ENCODE measurements at regions not wholly inside any gene's neighbourhood (a gene's known extent, or its start where the extent isn't known, plus 50 kb on each side); places are given as distances from the start of the nearest gene placed in this dataset.

- TF ChIP-seq POLR2A (conservative IDR thresholded peaks at IDR 0.05) (no peak), NFYB (IDR thresholded peaks at IDR 0.05; ENCODE audit: extremely low read depth, insufficient read length) (no peak), FUS (optimal IDR thresholded peaks at IDR 0.05; ENCODE audit: low read depth, low read length) (no peak)
- TF ChIP-seq, protein P1, sequence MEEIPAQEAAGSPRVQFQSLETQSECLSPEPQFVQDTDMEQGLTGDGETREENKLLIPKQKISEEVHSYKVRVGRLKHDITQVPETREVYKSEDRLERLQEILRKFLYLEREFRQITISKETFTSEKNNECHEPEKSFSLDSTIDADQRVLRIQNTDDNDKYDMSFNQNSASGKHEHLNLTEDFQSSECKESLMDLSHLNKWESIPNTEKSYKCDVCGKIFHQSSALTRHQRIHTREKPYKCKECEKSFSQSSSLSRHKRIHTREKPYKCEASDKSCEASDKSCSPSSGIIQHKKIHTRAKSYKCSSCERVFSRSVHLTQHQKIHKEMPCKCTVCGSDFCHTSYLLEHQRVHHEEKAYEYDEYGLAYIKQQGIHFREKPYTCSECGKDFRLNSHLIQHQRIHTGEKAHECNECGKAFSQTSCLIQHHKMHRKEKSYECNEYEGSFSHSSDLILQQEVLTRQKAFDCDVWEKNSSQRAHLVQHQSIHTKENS (CRISPR knock-in tag; IDR thresholded peaks at IDR 0.05) = no peak
These were observed 380.9 kb downstream of the TLE1 start for GRCh38 chr9:81308404-81308803.
